Keratinocyte (primary cell): ENCODE measurements at regions not wholly inside any gene's neighbourhood (a gene's known extent, or its start where the extent isn't known, plus 50 kb on each side); places are given as distances from the start of the nearest gene placed in this dataset.

Experiments
- DNase-seq: peaks from one replicate; pipeline ENCODE4 v3.0.0-alpha.2; 2011; ENCODE audit warnings: low read depth, missing footprints, low spot score
- FAIRE-seq: peaks from 2 replicates; lab custom pipeline; 2011; peaks lifted over from hg19 to GRCh38; lab: Jason Lieb, UNC
- H2AFZ ChIP-seq: 2 replicates; pipeline ENCODE4 v1.6.0; 2012; ENCODE audit warnings: low read length, control low read depth, inconsistent platforms; ENCODE audit not compliant: control insufficient read depth
- H3K27ac ChIP-seq: 2 replicates; pipeline ENCODE4 v1.5.1; 2011; ENCODE audit warnings: low read length; ENCODE audit not compliant: control insufficient read depth, insufficient read depth
- H3K27me3 ChIP-seq: 3 replicates; pipeline ENCODE4 v1.6.0; 2011; ENCODE audit warnings: low read length; ENCODE audit not compliant: control insufficient read depth, insufficient read depth; ENCODE audit errors: extremely low read depth
- H3K36me3 ChIP-seq, 2 experiments: 2 replicates in 1 of 2; 3 replicates in 1 of 2; pipeline ENCODE4 v1.5.1; 2011; ENCODE audit warnings: low read length in 2 of 2, mild to moderate bottlenecking in 1 of 2; ENCODE audit not compliant: control insufficient read depth in 2 of 2, insufficient read depth in 2 of 2; ENCODE audit errors: extremely low read depth in 1 of 2
- H3K4me1 ChIP-seq: 3 replicates; pipeline ENCODE4 v1.5.1; 2011; ENCODE audit warnings: low read length; ENCODE audit not compliant: control insufficient read depth, insufficient read depth; ENCODE audit errors: extremely low read depth
- H3K4me2 ChIP-seq: 3 replicates; pipeline ENCODE4 v1.6.0; 2011; ENCODE audit warnings: low read depth, low read length; ENCODE audit not compliant: control insufficient read depth, insufficient read depth; ENCODE audit errors: extremely low read depth
- H3K4me3 ChIP-seq, 3 experiments: fragments of 200-600 bp in 1 of 3; sonication (generic) in 1 of 3; 2 replicates in 2 of 3; 3 replicates in 1 of 3; pipeline ENCODE4 v1.5.1; 2011 to 2016; ENCODE audit warnings: low read length in 3 of 3, mild to moderate bottlenecking in 3 of 3, control low read depth in 2 of 3, inconsistent platforms in 1 of 3, low read depth in 1 of 3, mixed read lengths in 1 of 3, mixed run types in 1 of 3, moderate library complexity in 1 of 3; ENCODE audit not compliant: control insufficient read depth in 2 of 3, insufficient read depth in 2 of 3; ENCODE audit errors: extremely low read depth in 1 of 3
- H3K79me2 ChIP-seq: 2 replicates; pipeline ENCODE4 v1.6.0; 2012; ENCODE audit warnings: low read length; ENCODE audit not compliant: control insufficient read depth, insufficient read depth
- H3K9ac ChIP-seq: 3 replicates; pipeline ENCODE4 v1.6.0; 2011; ENCODE audit warnings: low read length; ENCODE audit not compliant: control insufficient read depth, insufficient read depth; ENCODE audit errors: extremely low read depth
- H3K9me1 ChIP-seq: 3 replicates; pipeline ENCODE4 v1.6.0; 2011; ENCODE audit warnings: low read length; ENCODE audit not compliant: control insufficient read depth, insufficient read depth; ENCODE audit errors: extremely low read depth
- H3K9me3 ChIP-seq: 2 replicates; pipeline ENCODE4 v1.5.1; 2012; ENCODE audit warnings: low read depth, low read length; ENCODE audit not compliant: control insufficient read depth
- H4K20me1 ChIP-seq: 3 replicates; pipeline ENCODE4 v1.6.0; 2011; ENCODE audit warnings: low read length; ENCODE audit not compliant: control insufficient read depth, insufficient read depth; ENCODE audit errors: extremely low read depth
- EZH2 ChIP-seq: IDR thresholded peaks from one replicate; pipeline ENCODE4 v1.6.1; 2012; ENCODE audit warnings: inconsistent platforms, mild to moderate bottlenecking, low read length, moderate library complexity
- dilution Hi-C: fragments of 300-500 bp; cut with MboI; formaldehyde crosslinking; loops from one replicate; pipeline ENCODE4 v1.7.0; 2020; ENCODE audit warnings: low sequenced_read_pairs; ENCODE audit not compliant: extremely low pct_ligation_motif_present
- TF ChIP-seq, protein P1 (sequence below), 3 experiments: IDR thresholded peaks in 1 of 3; conservative IDR thresholded peaks in 1 of 3; optimal IDR thresholded peaks in 1 of 3; 2 replicates in 2 of 3; 3 replicates in 1 of 3; pipeline versions ENCODE3 to v1.5.1; 2011; ENCODE audit warnings: low read length in 3 of 3, mild to moderate bottlenecking in 3 of 3, moderate library complexity in 2 of 3, control low read depth in 1 of 3, inconsistent platforms in 1 of 3; ENCODE audit not compliant: insufficient read depth in 2 of 3; ENCODE audit errors: extremely low read depth in 1 of 3

DNA sequence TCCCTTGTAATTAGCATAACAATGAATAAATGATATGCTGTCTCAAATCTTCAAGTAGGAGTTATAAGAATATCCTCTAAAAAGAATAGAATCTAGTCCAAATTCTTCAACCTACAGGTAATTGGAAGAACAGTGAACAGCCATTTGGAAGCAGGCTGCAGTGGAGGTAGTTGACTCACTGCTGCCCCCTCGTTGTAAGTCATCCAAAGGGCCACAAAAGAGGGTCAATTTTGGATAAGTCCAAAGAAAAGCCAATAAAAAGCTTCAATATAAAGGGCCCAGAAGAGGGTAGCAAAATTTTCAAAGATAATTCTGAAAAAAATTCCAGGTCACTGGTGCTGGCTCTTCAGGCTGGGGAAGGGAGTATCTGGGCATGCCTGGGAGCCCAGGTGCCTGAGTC, 60.8 kb upstream of the SSTR4 start:
- H3K27me3 ChIP-seq, result no peaks in the 10 kb centered on the region
- no peak for TF ChIP-seq EZH2
- TF ChIP-seq, protein P1, sequence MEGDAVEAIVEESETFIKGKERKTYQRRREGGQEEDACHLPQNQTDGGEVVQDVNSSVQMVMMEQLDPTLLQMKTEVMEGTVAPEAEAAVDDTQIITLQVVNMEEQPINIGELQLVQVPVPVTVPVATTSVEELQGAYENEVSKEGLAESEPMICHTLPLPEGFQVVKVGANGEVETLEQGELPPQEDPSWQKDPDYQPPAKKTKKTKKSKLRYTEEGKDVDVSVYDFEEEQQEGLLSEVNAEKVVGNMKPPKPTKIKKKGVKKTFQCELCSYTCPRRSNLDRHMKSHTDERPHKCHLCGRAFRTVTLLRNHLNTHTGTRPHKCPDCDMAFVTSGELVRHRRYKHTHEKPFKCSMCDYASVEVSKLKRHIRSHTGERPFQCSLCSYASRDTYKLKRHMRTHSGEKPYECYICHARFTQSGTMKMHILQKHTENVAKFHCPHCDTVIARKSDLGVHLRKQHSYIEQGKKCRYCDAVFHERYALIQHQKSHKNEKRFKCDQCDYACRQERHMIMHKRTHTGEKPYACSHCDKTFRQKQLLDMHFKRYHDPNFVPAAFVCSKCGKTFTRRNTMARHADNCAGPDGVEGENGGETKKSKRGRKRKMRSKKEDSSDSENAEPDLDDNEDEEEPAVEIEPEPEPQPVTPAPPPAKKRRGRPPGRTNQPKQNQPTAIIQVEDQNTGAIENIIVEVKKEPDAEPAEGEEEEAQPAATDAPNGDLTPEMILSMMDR (optimal IDR thresholded peaks at IDR 0.05 in 1 of 3, IDR thresholded peaks at IDR 0.05 in 1 of 3, conservative IDR thresholded peaks at IDR 0.05 in 1 of 3; ENCODE audit: extremely low read depth in 1 of 3, insufficient read depth in 2 of 3, low read length in 3 of 3), result peak; percentile 37 to 66 (median 45)
- H3K79me2 ChIP-seq, result no peaks in the 10 kb centered on the region
- no peak overlapping the region for H3K4me3 ChIP-seq
- no peak overlapping the region for H2AFZ ChIP-seq
- H3K9me1 ChIP-seq, result no peaks in the 10 kb centered on the region
- dilution Hi-C loops, result no loop called here
- H3K36me3 ChIP-seq, result no peaks in the 10 kb centered on the region
- no peak overlapping the region for H3K9ac ChIP-seq
- no peak overlapping the region for H3K27ac ChIP-seq
- no peak for FAIRE-seq
- H4K20me1 ChIP-seq, result no peaks in the 10 kb centered on the region
- H3K4me1 ChIP-seq, result no peaks in the 10 kb centered on the region
- H3K4me2 ChIP-seq, result no peak overlapping the region
- no peak for DNase-seq
- no peaks in the 10 kb centered on the region for H3K9me3 ChIP-seq

DNA sequence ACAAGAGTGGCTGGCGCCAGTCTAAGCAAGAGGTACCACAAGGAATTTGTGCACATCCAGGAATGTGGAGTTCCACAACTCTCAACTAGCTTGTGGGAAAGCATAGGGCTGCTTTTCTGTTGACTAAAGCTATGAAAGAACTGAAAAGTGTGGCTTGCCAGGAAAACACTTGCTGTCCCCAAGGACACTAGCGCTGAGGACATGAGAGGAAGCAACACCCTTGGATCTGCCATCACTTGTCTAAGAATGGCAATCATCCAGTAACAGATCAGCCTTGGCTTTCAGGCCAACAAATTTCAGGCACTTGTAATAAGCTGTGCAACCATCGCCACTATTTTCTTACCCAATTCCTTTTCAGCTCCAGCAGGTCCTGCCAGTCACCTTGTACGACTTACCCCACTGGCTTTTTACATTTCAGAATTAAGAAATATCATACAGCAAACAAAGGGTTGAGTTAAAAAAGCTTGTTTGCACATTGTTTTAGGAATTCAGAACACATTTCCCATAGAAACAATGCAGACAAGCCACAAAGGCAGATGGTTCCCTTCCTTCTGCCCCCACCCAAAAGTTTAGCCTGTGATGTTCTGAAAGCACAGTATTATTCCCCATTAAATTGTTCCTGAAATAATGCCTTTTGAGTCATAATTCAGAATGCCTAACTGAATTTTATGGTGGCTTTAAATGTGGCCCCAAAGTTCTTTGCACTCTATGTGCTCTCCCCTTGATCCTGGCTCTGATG, 57.9 kb upstream of the SSTR4 start:
- no peaks in the 10 kb centered on the region for H4K20me1 ChIP-seq
- H3K27ac ChIP-seq, result no peak overlapping the region
- no peaks in the 10 kb centered on the region for H3K9me3 ChIP-seq
- no peak overlapping the region for H3K4me3 ChIP-seq
- H3K4me2 ChIP-seq, result no peak overlapping the region
- H3K9me1 ChIP-seq, result no peaks in the 10 kb centered on the region
- TF ChIP-seq, protein P1 (optimal IDR thresholded peaks at IDR 0.05 in 1 of 3, IDR thresholded peaks at IDR 0.05 in 1 of 3, conservative IDR thresholded peaks at IDR 0.05 in 1 of 3; ENCODE audit: extremely low read depth in 1 of 3, insufficient read depth in 2 of 3, low read length in 3 of 3), result no peak
- no peak for TF ChIP-seq EZH2
- dilution Hi-C loops, result no loop called here
- DNase-seq (no peak), FAIRE-seq (no peak)
- H2AFZ ChIP-seq, result no peak overlapping the region
- H3K27me3 ChIP-seq, result no peaks in the 10 kb centered on the region
- H3K4me1 ChIP-seq, result no peaks in the 10 kb centered on the region
- H3K36me3 ChIP-seq, result no peaks in the 10 kb centered on the region
- H3K79me2 ChIP-seq, result no peaks in the 10 kb centered on the region
- no peak overlapping the region for H3K9ac ChIP-seq
